ENCODE measurements at regions not wholly inside any gene's neighbourhood (a gene's known extent, or its start where the extent isn't known, plus 50 kb on each side); places are given as distances from the start of the nearest gene placed in this dataset.
A peak's percentile ranks its signal among the peaks of the same experiment; 100 is the strongest.

DNA sequence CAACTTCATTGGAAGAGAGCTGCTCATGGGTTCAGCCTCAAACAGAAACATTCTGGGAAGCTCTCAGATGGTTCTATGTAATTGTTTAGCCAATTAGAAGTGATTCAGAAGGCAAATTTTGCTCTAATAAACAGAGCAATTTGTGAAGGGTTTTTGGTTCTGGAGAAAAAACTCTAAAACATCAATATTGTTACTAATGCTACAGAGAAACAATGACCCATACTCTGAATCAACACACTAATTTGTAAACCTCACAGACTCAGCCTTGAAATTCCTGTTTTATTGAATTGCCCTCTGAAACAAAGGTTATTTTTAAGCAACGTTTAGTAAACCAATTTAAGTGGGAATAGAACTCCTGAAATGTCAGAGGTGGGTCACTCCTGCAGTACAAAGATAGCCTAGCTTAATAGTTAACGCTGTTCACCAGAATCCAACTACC lies 171.6 kb upstream of the SVIL start:
- DNase-seq (no peak), FAIRE-seq (no peak)
- Histone ChIP-seq H3K4me3 (ENCODE audit: low read length in 3 of 3) (no peak overlapping the region), H3K36me3 (ENCODE audit: control insufficient read depth in 2 of 3, insufficient read depth in 3 of 3, low read length in 3 of 3) (no peaks in the 10 kb centered on the region), H3K27ac (ENCODE audit: low read depth in 2 of 2, low read length in 2 of 2) (no peak overlapping the region), H3K9ac (ENCODE audit: low read length in 3 of 3) (no peak overlapping the region), H3K4me1 (ENCODE audit: control insufficient read depth in 2 of 3, insufficient read depth in 2 of 3, low read depth in 1 of 3, low read length in 3 of 3) (peaks cover 0 to 10% (median 6%) of the 10 kb centered on the region in 3 donors), H3K9me3 (ENCODE audit: control insufficient read depth in 2 of 3, insufficient read depth in 1 of 3, low read length in 3 of 3) (no peaks in the 10 kb centered on the region), H3K27me3 (ENCODE audit: control insufficient read depth, insufficient read depth, low read length) (no peaks in the 10 kb centered on the region)
- TF ChIP-seq, protein P1, sequence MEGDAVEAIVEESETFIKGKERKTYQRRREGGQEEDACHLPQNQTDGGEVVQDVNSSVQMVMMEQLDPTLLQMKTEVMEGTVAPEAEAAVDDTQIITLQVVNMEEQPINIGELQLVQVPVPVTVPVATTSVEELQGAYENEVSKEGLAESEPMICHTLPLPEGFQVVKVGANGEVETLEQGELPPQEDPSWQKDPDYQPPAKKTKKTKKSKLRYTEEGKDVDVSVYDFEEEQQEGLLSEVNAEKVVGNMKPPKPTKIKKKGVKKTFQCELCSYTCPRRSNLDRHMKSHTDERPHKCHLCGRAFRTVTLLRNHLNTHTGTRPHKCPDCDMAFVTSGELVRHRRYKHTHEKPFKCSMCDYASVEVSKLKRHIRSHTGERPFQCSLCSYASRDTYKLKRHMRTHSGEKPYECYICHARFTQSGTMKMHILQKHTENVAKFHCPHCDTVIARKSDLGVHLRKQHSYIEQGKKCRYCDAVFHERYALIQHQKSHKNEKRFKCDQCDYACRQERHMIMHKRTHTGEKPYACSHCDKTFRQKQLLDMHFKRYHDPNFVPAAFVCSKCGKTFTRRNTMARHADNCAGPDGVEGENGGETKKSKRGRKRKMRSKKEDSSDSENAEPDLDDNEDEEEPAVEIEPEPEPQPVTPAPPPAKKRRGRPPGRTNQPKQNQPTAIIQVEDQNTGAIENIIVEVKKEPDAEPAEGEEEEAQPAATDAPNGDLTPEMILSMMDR (IDR thresholded peaks at IDR 0.05; ENCODE audit: borderline replicate concordance, extremely low read depth, insufficient read depth): no peak
- intact Hi-C loops (cut with DNase I): no loop called here

DNA sequence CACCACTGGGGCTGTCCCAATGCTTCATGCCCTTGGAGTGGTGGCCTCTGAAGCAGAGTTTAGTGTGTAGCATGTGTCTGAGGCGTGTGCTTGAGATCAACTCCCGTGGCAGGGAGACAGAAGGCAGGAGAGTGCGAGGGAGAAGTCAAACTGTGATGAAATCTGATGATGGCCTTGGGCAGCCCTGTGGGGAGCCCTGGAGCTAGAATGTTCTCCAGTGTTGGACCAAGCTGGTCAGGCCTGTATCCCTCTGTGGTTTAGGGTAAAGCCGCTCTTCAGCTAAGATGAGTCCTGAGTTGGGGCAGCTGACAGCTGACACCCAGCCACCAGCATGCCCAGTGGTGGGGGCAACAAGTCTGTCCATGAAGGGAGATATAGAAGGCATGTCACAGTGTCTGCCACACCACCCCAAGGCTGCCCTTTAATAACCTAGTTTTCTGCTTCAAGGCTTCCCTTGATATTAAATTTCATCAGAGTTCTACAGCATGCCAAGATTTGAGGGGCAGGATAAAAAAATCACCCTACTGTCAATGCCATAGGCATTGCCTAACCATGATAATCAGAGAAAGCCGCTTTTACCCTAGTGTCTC lies 170.5 kb upstream of the SVIL start:
- no peak for DNase-seq
- TF ChIP-seq, protein P1 (IDR thresholded peaks at IDR 0.05; ENCODE audit: borderline replicate concordance, extremely low read depth, insufficient read depth): no peak
- intact Hi-C loops (cut with DNase I): no loop called here
- Histone ChIP-seq H3K27ac (ENCODE audit: low read depth in 2 of 2, low read length in 2 of 2) (no peak overlapping the region), H3K4me1 (ENCODE audit: control insufficient read depth in 2 of 3, insufficient read depth in 2 of 3, low read depth in 1 of 3, low read length in 3 of 3) (peaks cover 0 to 9% (median 6%) of the 10 kb centered on the region in 3 donors), H3K36me3 (ENCODE audit: control insufficient read depth in 2 of 3, insufficient read depth in 3 of 3, low read length in 3 of 3) (no peaks in the 10 kb centered on the region), H3K27me3 (ENCODE audit: control insufficient read depth, insufficient read depth, low read length) (no peaks in the 10 kb centered on the region), H3K9me3 (ENCODE audit: control insufficient read depth in 2 of 3, insufficient read depth in 1 of 3, low read length in 3 of 3) (no peaks in the 10 kb centered on the region), H3K4me3 (ENCODE audit: low read length in 3 of 3) (no peak overlapping the region), H3K9ac (ENCODE audit: low read length in 3 of 3) (no peak overlapping the region)
- no peak for FAIRE-seq

DNA sequence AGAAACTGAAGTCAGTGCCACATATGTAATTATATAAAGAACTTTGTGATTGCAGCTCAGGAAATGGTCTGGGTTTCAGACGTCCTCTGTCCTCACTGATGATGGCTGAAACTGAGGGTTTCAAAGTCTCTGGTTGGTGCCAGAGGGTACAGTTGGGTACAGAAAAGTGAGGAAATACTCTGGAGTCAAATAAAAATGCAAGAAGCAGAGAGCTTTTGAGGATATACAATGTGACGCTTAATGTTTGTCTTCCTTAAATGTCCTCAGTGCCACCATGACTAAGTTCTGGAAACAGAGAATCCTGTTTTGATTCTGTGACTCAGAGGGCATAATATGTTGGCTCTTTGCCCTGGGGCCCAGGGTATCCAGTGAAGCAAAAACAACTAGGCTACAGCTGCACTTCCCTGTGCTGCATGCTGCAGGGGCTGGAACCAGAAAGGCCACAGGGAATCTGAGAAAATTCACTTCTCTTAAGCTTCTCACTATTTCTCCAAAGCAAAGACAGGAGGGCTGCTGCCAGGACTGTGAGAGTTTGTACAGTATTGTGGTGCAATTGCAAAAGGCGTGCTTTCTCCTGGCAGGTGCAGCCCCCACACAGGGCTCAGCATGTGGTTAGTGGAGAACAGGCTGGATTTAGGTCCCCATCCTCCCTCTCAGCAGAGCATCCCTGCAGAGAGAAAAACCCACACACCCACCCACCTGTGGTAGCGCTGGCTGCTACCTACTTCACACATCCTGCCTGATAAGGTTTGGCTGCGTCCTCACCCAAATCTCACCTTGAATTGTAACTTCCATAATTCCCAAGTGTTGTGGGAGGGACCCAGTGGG lies 169.5 kb upstream of the SVIL start:
- FAIRE-seq (no peak), DNase-seq (peak in 2 of 5 donors; percentile 51 to 81)
- peaks cover 0 to 9% (median 6%) of the 10 kb centered on the region in 3 donors for H3K4me1 ChIP-seq (ENCODE audit: control insufficient read depth in 2 of 3, insufficient read depth in 2 of 3, low read depth in 1 of 3, low read length in 3 of 3)
- intact Hi-C loops (cut with DNase I): no loop called here
- TF ChIP-seq, protein P1 (IDR thresholded peaks at IDR 0.05; ENCODE audit: borderline replicate concordance, extremely low read depth, insufficient read depth): no peak
- no peak overlapping the region for H3K4me3 ChIP-seq (ENCODE audit: low read length in 3 of 3)
- H3K9me3 ChIP-seq (ENCODE audit: control insufficient read depth in 2 of 3, insufficient read depth in 1 of 3, low read length in 3 of 3): no peaks in the 10 kb centered on the region
- H3K27ac ChIP-seq (ENCODE audit: low read depth in 2 of 2, low read length in 2 of 2): peak overlapping the region; percentile 2 to 66
- no peaks in the 10 kb centered on the region for H3K27me3 ChIP-seq (ENCODE audit: control insufficient read depth, insufficient read depth, low read length)
- no peak overlapping the region for H3K9ac ChIP-seq (ENCODE audit: low read length in 3 of 3)
- H3K36me3 ChIP-seq (ENCODE audit: control insufficient read depth in 2 of 3, insufficient read depth in 3 of 3, low read length in 3 of 3): no peaks in the 10 kb centered on the region

All from kidney (tissue), 13 donors.